GM21381 (cell line): ENCODE measurements at regions not wholly inside any gene's neighbourhood (a gene's known extent, or its start where the extent isn't known, plus 50 kb on each side); places are given as distances from the start of the nearest gene placed in this dataset.
"Not testable (repeated sequence)": the region's sequence is repeated elsewhere in the genome, so short reads cannot be mapped to it uniquely, and the experiment has no call there.

Source experiments
- ATAC-seq: cut with Tn5 transposase; IDR thresholded peaks from one replicate; pipeline ENCODE4 v1.9.1; 2021; ENCODE audit warnings: mild to moderate bottlenecking, moderate library complexity; ENCODE audit not compliant: unreplicated experiment

DNA sequence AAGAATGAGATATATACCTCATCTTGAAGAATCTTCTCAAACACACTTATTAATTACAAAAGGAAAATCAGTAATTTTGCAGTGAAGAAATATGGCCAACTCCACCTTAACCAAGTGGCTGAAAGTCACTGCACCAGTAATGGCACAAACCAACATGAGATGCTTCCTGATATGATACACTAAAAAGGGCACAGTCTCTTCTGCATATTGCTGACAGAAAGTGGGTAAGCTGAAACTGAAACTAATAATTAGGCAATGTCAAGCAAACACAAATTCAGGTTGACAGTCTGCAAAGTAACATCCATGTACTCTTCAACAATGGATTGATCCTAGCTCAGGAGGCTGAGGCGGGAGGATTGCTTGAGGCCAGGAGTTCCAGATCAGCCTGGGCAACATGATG is 56.1 kb downstream of the ZNF22 start:
- ATAC-seq, result not testable (repeated sequence)

DNA sequence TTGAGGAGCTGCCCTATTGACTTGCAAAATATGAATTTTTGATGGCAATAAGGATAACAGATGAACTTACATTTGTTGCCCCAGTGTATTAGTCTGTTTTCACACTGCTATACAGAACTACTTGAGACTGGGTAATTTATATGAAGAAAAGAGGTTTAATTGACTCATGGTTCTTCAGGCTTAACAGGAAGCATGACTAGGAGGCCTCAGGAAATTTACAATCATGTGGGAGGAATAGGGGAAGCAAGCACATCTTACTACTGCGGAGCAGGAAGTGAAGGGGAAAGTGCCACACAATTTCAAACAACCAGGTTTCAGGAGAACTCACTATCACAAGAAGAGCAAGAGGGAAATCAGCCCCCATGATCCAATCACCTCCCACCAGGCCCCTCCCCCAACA is 57.9 kb downstream of the ZNF22 start:
- ATAC-seq, result no peak

DNA sequence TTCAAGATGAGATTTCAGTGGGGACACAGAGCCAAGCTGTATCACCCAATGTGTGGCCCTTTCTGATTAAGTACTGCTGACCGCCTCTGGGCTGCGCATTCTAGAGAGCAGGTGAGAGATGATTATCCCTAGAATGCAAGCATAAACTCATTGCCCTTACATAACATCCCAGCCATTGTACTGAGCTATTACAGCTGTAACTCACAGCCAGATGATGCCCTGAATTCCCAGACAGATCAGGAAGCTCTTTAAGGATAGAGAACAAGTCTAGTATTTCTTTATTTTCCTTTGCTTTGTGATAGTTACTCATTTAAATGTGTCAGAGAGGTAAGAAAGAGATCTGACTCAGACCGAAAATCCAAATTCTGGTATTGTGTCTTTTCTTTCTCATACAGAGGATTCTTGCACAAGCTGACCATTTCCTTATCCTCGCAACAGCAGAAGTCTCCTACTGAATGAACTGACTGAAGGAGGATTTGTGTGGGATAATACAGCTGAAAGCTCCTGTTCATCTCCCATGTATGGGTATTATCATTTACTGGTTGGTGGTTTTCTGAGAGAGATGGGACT is 58.4 kb downstream of the ZNF22 start:
- no peak for ATAC-seq

DNA sequence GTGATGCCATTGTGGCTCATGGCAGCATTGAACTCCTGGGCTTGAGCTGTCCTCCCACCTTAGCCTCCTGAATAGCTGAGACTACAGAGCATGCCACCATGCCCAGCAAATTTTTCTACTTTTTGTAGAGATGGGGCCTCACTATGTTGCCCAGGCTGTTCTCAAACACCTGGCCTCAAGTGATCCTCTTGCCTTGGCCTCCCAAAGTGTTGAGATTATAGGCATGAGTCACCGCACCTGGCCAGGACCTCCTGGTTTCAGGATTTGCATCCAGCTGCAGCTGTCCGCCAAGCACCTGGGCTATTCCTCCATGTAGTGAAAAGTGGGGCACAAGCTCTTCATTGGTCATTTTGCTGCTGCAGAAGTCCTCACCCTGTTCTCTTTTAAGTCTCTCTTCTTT is 58.9 kb downstream of the ZNF22 start:
- no peak for ATAC-seq

DNA sequence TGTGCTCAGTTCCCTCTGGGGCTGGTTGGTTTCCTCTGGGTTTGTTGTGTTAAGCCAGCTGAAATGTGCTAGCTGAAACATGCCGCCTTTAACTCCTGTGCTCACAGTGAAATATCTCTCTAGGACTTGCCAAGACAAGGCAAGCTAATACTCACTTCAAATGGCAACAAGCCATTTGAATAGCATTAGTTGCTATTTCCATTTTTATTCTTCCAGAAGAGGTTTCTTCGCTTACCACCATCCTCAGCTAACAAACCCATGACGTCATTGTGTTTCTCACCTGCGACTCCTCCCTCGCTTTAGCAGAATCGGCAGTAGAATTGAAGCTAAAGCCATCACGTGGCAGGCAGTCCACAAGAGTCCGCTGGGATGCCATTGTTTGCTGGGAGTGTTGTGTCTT is 61.3 kb downstream of the ZNF22 start:
- ATAC-seq, result no peak

DNA sequence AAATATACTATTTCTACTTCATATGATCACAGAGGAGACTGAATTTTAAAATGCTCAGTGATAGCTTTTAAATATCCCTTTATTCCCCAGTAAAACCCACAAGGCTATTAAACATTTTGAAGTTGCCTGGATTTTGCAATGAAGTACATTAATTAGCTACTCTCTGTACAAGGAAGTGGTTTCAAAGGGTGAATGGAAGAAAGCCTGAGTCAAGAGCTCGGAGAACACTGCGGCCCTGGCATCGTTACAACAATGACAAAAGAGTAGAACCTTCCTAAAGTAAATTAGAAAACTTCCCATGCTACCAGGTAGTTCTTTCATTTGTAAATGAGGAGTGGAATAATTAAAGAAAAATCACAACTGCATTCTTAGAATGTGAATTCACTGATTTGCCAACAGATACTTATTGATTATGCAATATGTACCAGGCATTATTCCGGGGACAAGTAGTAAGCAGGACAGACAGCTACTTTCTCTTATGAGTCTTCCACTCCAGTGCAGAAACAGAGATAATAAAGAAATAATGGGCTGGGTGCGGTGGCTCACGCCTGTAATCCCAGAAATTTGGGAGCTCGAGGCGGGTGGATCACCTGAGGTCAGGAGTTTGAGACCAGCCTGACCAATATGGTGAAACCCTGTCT is 63.0 kb downstream of the ZNF22 start:
- no peak for ATAC-seq

DNA sequence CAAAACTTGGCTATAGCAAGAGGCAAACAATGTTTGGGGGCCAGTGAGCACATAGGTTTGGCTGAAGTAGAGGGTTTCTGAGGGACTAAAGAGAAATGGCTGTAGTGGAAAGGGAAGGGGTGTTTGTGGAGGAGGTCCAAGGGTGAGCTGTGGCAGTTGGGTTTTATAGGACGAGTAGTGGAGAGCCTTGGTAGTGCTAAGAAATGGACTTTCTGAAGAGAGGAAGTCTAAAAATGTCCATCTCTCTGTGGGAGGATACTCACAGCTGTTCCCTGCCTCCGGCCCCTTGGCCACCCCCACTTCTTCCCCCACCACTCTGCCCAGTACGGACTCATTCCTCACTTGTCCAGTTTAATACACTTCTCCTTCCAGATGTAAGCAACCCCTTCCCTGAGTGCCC is 64.3 kb downstream of the ZNF22 start:
- ATAC-seq, result no peak

DNA sequence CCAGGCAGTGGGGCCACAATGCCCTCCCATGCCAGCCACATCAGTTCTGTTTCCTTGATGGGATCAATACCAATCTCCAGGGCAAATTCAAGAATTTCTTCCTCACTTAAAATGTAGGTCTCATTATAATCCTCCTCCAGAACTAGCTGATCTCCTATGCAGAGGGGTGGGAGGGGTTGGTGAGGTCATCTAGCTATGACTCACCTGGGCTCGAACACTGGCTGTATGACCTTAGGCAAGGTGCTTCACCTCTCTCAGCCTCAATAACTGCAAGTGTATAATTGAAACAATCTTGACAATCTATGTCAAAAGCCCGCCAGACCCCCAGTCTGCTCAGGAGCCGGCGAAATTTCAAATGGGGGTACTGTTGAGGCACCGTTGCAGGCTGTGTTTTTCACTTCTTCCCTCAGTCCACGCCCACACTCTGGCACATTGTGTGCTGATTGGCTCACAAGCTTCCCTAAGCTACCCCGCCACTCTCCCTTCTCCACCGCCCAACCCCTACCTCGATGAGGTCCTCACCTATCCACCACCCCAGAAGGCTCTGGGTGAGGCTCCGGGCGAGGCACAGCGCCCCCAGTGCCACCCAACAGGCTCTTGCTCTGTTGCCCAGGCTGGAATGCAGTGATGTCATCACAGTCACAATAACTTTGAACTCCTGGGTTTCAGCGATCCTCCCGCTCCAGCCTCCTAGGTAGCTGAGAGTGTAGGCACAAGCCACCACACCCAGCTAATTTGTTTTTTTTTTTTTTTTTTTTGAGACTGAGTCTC is 70.5 kb downstream of the ZNF22 start:
- no peak for ATAC-seq

DNA sequence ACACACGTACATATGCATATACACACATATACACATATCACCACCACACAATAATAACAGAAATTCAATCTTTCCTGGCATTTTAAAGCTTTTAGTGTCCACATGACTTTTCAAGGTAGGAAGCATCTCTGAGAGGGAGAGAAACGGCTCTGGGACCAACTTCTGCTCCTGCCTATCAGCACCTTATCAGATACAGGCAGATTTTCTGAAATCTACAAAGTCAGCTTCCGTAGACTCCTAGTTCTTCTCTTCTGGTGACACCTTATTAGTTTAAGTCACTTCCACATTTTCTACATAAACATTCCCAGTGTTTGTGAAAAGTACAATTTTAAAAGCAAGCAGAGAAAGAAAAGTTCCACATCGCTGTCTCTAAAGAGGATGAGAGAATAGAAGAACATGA is 74.5 kb downstream of the ZNF22 start:
- no peak for ATAC-seq

DNA sequence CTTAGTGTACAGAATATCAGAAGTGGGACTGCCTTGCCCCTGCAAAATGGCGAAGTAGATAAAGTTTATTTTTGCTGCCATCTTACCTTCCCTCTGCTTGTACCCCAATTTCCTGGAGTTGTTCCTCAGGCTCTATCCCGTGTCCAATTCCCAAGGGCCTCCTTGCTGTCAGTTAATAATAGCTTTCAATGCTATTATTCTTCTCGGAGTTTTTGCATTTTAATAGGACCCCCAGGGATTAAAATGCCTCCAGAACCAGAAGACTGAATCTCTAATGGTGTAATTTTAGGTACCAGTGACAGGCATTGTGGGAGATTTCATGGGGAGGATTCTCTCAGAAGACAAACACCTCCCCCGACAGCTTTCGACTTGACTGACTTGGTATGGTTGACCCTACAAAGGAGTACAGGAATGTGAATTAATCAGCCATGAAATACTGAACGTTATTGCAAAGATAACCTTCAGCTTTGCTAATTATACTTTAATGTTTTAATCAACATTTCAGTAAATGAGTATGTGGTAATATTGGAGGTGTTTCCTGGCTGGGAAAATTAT is 75.2 kb downstream of the ZNF22 start:
- ATAC-seq, result no peak

DNA sequence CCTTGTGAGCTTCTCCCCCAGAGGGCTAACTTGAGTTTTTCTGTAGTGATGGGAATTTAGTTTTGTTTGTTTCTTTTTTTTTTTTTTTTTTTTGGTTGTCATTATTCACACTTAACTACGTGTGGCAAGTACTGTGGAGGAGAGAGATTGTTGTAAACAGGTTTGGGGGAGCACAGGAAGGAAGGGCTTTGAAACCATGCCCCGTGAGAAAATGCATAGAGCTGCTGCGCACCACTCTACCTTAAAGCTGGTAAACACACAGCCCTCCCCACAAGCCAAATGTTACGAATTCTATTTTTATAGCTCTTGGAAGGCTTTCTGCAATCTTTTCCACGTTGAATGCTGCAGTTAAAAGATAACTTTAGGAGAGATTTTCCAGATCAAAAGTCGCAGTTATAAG is 76.2 kb downstream of the ZNF22 start:
- ATAC-seq, result no peak

DNA sequence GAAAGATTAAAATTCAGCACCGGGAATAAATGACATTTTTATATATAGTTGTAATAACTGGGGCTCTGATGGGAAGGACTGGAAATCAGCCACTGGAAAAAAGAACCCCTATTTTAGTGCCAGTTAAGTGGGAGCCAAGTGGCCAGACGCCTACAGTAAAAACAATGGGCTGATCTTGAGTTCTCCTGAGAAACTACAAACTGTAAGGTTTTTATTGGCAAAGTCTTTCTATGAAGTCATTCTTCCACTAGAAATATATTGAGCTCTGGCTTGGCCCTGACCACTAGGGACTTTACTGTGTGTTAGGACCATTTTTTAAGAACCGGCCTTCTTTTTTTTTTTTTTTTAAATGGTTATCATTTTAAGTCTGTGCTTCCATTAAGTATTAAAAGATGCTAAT is 79.6 kb downstream of the ZNF22 start:
- ATAC-seq, result no peak

DNA sequence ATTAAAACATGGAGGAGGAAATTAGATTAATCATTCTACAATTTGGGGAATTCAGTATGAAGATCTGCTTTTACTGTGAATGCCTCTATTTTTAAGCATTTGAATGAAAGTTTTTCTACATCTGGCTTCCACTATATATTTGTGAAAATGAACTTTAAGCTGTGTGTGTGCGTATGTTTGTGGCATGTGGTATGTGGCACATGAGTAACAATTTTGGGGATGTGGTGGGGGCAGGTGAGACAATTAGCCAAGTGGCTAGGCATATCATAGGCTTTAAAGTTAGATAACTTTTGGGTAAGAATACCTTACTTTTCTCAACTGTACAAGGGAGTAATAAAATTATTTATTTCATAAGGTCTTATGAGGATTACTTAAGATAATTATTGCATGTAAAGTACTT is 81.5 kb downstream of the ZNF22 start:
- ATAC-seq, result no peak

DNA sequence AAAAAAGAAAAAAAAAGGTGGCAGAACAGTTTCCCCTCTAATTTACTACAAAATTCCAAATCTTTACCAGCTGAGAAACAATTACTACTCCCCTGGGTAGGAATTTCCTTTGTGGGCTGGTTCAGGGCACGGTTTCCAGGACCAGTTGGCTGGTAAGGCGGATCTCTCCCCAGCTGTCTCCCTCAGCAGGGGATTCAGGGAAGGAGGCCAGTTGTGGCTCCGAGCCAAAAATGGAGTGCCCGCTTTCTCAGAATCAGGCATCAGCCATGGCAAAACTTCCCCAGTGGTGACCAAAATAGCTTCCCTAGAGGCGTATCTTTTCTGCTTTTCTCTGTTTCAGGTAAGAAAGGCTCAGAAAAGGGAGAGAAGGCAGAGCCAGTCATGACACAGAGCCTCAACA is 91.2 kb downstream of the ZNF22 start:
- no peak for ATAC-seq

DNA sequence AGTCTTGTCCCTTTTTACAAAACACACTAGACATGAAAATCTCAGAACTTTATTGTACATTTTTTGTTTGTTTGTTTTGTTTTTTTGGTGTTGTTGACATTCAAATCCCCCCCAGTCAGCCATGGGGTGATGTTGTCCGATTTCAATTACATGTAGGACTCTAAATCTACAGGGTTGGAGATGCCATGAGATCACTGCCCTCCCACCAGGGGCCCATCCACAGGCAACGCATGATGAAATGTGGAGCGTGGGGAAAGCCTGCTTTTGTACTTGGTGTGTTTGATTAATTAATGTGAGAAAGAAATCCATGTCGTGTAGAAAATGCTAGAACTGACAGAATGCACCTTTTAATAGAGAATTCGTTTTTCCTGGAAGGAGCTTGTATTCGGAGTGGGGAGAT is 93.2 kb downstream of the ZNF22 start:
- no peak for ATAC-seq

DNA sequence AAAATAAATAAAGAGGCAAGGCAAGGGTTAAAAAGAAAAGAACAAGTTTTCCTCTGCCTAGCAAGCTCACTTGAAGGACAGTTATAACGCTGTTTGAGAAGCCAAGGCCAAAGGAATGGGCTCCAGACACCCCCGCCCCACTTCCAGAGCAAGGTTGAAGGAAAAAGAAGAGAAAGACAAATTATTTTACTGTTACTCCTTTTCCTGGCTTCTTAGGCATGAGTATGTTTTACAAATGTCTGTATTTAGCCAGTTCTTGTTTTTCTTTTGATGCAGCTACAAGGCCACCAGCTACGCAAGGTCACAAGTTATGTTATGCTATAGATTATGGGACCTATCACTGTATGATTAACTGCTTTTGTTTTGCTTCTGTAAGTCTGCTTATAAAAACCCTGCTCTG is 94.6 kb downstream of the ZNF22 start:
- ATAC-seq, result no peak

DNA sequence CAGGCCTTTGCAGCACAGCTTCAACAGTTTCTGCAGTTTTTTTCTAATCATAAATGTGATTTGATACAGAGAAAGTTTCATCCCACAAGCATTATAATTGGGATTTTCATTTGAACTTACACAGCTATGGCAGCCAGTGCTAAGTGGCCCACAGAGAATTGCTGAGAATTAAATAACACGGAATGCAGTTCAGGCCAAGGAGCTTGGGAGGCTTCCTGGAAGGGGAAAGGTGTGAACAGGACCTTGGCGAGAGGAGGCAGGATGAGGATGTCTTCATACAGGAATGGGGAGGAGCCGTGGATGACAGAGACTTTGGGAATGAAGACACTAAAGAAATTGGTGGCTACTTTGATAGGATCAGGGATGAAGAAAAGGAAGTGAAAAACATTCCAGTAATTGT is 95.3 kb downstream of the ZNF22 start:
- no peak for ATAC-seq

DNA sequence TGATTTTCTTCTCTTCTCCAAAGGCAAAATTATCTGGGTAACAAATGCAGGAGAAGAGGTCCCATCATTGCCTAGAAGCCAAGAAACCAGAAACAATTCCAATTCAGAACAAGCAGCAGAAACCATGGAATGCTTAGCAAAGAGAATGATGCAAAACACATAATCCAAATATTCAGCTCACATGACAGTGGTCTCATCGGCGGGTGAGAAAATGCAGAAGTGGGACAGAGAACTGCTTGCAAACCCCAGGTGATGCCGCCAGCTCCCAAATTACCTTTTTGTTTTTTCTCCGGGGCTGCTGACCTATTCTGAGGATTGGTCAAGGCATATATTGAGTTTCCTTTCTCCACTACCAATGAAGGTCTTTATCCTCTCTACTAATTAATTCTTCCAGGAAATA is 99.7 kb downstream of the ZNF22 start:
- ATAC-seq, result no peak

DNA sequence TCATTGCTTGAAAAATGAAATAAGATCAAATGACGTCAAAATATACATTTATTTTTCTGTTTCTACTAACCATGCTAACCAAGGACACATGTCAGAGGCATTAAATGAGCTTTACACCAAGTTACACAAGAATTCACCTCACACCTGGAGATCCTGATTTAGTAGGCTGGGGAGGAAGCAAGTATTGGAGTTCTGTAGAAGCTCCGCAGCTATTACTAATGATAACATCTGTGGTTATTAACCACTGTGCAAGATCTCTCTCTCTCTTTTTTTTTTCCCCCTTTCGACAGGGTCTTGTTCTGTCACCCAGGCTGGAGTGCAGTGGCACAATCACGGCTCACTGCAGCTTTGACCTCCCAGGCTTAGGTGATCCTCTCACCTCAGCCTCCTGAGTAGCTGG is 104.0 kb downstream of the ZNF22 start:
- ATAC-seq, result no peak

DNA sequence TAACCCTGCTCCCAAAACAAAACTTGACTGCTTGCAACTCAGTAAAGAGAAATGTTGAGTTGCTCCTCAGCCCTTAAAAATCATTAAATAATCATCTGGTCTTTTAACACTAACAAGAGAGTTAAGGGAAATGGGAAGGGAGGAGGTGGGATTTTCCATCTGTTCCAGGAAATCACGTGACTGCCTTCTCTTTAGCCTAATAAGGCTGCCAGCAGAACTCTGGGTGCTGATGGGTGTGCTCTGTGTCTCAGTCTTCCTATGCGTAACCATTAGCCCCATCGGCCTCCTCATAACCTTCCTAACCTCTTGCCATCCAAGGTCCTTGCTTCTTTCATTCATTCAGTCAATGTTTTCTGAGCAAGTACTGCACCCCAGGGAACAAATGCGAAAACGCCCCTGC is 104.6 kb downstream of the ZNF22 start:
- not testable (repeated sequence) for ATAC-seq

DNA sequence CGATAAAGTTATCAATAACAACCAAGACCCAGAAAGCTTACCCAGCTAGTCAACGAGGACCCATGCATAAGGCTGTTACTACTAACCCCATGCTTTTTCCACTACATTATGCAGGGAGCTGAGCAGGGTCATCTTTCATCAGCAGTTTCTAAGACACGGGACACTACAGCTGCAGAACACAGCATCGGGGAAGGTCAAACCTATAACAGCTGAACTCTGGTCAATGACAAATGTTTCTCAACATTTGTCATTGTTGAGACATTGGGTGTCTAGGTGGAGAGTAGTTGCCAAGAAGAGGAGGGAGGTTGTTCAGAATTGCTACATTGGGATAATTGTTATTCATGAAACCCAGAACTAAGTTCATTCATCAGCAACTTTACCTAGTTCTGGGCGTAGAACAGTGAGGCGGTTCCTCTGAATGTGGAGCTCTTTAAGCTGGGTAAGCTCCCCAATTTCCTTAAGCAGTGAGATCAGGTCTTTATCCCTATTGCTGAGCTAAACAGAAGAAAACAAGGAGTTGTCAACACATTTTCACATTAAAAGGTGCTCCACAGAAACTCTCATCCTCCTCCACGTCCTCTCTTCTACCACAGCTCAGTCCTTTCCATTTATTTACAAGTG is 105.6 kb downstream of the ZNF22 start:
- no peak for ATAC-seq

DNA sequence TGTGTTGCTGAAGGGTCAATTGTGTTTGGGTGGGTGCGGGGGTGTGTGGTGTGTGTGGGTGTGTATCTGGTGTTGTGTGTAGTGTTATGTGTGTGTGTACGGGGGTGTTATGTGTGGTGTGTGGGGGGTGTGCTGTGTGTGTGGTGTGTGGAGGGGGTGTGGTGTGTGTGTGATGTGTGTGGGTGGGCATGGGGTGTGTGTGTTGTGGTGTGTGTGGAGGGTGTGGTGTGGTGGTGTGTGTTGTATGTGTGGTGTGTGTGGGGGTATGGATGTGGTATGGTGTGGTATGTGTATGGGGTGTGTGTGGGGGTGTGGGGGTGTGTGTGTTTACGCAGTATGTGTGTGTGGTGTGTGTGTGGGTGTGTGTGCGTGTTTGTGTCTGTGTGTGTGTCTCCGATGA is 110.8 kb downstream of the ZNF22 start:
- no peak for ATAC-seq
